PFSK-1 (cell line): ENCODE measurements at regions not wholly inside any gene's neighbourhood (a gene's known extent, or its start where the extent isn't known, plus 50 kb on each side); places are given as distances from the start of the nearest gene placed in this dataset.

Experiments
- POLR2AphosphoS5 ChIP-seq: IDR thresholded peaks from 2 replicates; pipeline ENCODE4 v1.6.1; 2012; ENCODE audit warnings: low read depth, mild to moderate bottlenecking, control low read depth, low read length, moderate library complexity
- TAF1 ChIP-seq: IDR thresholded peaks from 2 replicates; pipeline ENCODE4 v1.6.1; 2012; ENCODE audit warnings: low read length, control low read depth, borderline replicate concordance; ENCODE audit not compliant: insufficient read depth

GRCh38 chr7:106344211-106344610 is 59.4 kb upstream of the NAMPT start:
- TF ChIP-seq POLR2AphosphoS5 (no peak), TAF1 (no peak)
